C4-2B (cell line): ENCODE measurements at regions not wholly inside any gene's neighbourhood (a gene's known extent, or its start where the extent isn't known, plus 50 kb on each side); places are given as distances from the start of the nearest gene placed in this dataset.

Experiments
- CTCF ChIP-seq: fragments of 450-650 bp; conservative IDR thresholded peaks from 2 replicates; pipeline ENCODE4 v1.5.1; 2017; ENCODE audit warnings: mild to moderate bottlenecking
- ZFX ChIP-seq: fragments of 450-650 bp; IDR thresholded peaks from 2 replicates; pipeline ENCODE4 v1.6.1; 2017

GRCh38 chr2:57452634-57453033 lies 594.0 kb upstream of the VRK2 start:
- TF ChIP-seq CTCF (no peak), ZFX (no peak)
